K562 (cell line): ENCODE measurements at regions not wholly inside any gene's neighbourhood (a gene's known extent, or its start where the extent isn't known, plus 50 kb on each side); places are given as distances from the start of the nearest gene placed in this dataset.

Experiments
- ATAC-seq: fragments of 200-7000 bp; cut with Tn5 transposase; 3 replicates; pipeline ENCODE4 v1.9.1; 2020; ENCODE audit warnings: moderate library complexity
- BruUV-seq: library from RNA; stranded (reverse); fragments of 400-500 nt; replicated peaks from 2 replicates; lab custom pipeline; 2021; lab: Mats Ljungman, UMichigan
- CTCF ChIA-PET: fragments of 300-600 bp; formaldehyde crosslinking; extraction: SDS; loops from one replicate; lab custom pipeline; 2021; ENCODE audit warnings: low intra/inter-chr PET ratio; lab: Yijun Ruan, JAX
- POLR2A ChIA-PET: fragments of 300-600, 350-650 bp; sonication (Branson Sonifier 250); formaldehyde crosslinking; extraction: SDS; loops from one replicate; lab custom pipeline; 2021; ENCODE audit warnings: antibody characterized with exemption, inconsistent platforms; lab: Yijun Ruan, JAX
- DNase-seq, 4 experiments: peaks; one replicate each; pipeline versions ENCODE4 v3.0.0 to v3.0.0-alpha.2; 2011 to 2018; ENCODE audit warnings: low spot score in 3 of 4, mixed read lengths in 3 of 4; ENCODE audit errors: extremely low read depth in 1 of 4
- FAIRE-seq: peaks from 2 replicates; lab custom pipeline; 2011; peaks lifted over from hg19 to GRCh38; lab: Jason Lieb, UNC
- H2AFZ ChIP-seq: 2 replicates; pipeline ENCODE4 v1.6.0; 2011; ENCODE audit warnings: low read depth, low read length, control low read depth, inconsistent platforms
- H3K27ac ChIP-seq: fragments of 200-600 bp; 3 replicates; pipeline ENCODE4 v1.8.0; 2011; ENCODE audit warnings: low read depth, mild to moderate bottlenecking, control low read depth, inconsistent platforms, low read length, moderate library complexity, mixed read lengths; ENCODE audit errors: extremely low read depth
- H3K27me3 ChIP-seq, 2 experiments: fragments of 300-600 bp in 1 of 2; 2 replicates in 1 of 2; 3 replicates in 1 of 2; pipeline versions ENCODE4 v1.6.0 to v1.8.0; 2011; ENCODE audit warnings: inconsistent platforms in 2 of 2, low read length in 2 of 2, mild to moderate bottlenecking in 1 of 2, mixed read lengths in 1 of 2, moderate library complexity in 1 of 2; ENCODE audit not compliant: control insufficient read depth in 2 of 2, insufficient read depth in 2 of 2
- H3K36me3 ChIP-seq: fragments of 300-600 bp; 3 replicates; pipeline ENCODE4 v1.8.0; 2011; ENCODE audit warnings: mild to moderate bottlenecking, low read length, inconsistent platforms; ENCODE audit not compliant: control insufficient read depth, insufficient read depth
- H3K4me1 ChIP-seq, 2 experiments: fragments of 200-600 bp in 1 of 2; replicated peaks in 1 of 2; 2 replicates in 1 of 2; 3 replicates in 1 of 2; pipeline versions ENCODE4 v1.5.1 to v1.8.0; 2011; ENCODE audit warnings: inconsistent platforms in 2 of 2, low read length in 2 of 2, mild to moderate bottlenecking in 1 of 2, mixed read lengths in 1 of 2, moderate library complexity in 1 of 2; ENCODE audit not compliant: control insufficient read depth in 2 of 2, insufficient read depth in 2 of 2
- H3K4me2 ChIP-seq: 2 replicates; pipeline ENCODE4 v1.6.1; 2011; ENCODE audit warnings: low read length, control low read depth, inconsistent platforms, mixed read lengths; ENCODE audit not compliant: insufficient read depth
- H3K4me3 ChIP-seq: fragments of 200-600 bp; sonication (generic), shearing (Covaris generic); 2 replicates; pipeline ENCODE4 v1.5.1; 2016; ENCODE audit warnings: control low read depth, inconsistent platforms
- H3K79me2 ChIP-seq: fragments of 200-600 bp; 3 replicates; pipeline ENCODE4 v1.8.0; 2011; ENCODE audit warnings: low read length, inconsistent platforms; ENCODE audit not compliant: control insufficient read depth, insufficient read depth
- H3K9ac ChIP-seq, 2 experiments: 2 replicates each; pipeline versions ENCODE4 v1.6.0 to v1.6.1; 2011; ENCODE audit warnings: low read depth in 2 of 2, low read length in 2 of 2, control low read depth in 1 of 2, inconsistent platforms in 1 of 2, mild to moderate bottlenecking in 1 of 2, mixed read lengths in 1 of 2; ENCODE audit not compliant: insufficient read depth in 1 of 2
- H3K9me1 ChIP-seq: one replicate; pipeline ENCODE4 v1.6.0; 2011; ENCODE audit warnings: inconsistent platforms, mild to moderate bottlenecking, low read length, moderate library complexity; ENCODE audit not compliant: control insufficient read depth, insufficient read depth
- H3K9me3 ChIP-seq: replicated peaks from 2 replicates; pipeline ENCODE4 v1.5.1; 2011; ENCODE audit warnings: low read depth, low read length, inconsistent platforms; ENCODE audit not compliant: control insufficient read depth, insufficient read depth
- H4K20me1 ChIP-seq: replicated peaks from 2 replicates; pipeline ENCODE4 v1.6.1; 2011; ENCODE audit warnings: low read length, inconsistent platforms, mixed read lengths; ENCODE audit not compliant: control insufficient read depth, insufficient read depth
- C11orf30 ChIP-seq: fragments of 450-650 bp; IDR thresholded peaks from 2 replicates; pipeline ENCODE4 v1.6.1; 2016; ENCODE audit warnings: low read depth, mild to moderate bottlenecking
- CREBBP ChIP-seq: IDR thresholded peaks from one replicate; pipeline ENCODE4 v1.6.1; 2012; ENCODE audit warnings: low read depth, mild to moderate bottlenecking, control low read depth, inconsistent platforms, low read length
- FOXK2 ChIP-seq, 2 experiments: fragments of 450-650 bp; IDR thresholded peaks in 1 of 2; conservative IDR thresholded peaks in 1 of 2; 2 replicates each; pipeline ENCODE4 v1.6.1; 2016; ENCODE audit warnings: low read depth in 2 of 2, mild to moderate bottlenecking in 1 of 2
- FOXP1 ChIP-seq: sonication (generic); formaldehyde crosslinking; IDR thresholded peaks from 2 replicates; pipeline ENCODE4 v1.8.0; 2022; ENCODE audit warnings: mild to moderate bottlenecking, missing genetic modification reagents
- MAFF ChIP-seq: IDR thresholded peaks from 2 replicates; pipeline ENCODE4 v1.6.1; 2012; ENCODE audit warnings: low read length, improper control_type of control experiment
- NR3C1 ChIP-seq: sonication (generic); formaldehyde crosslinking; IDR thresholded peaks from 2 replicates; pipeline ENCODE4 v1.8.1; 2022; ENCODE audit warnings: missing genetic modification reagents
- PTBP1 ChIP-seq: fragments of 200-400 bp; formaldehyde crosslinking; IDR thresholded peaks from 2 replicates; pipeline ENCODE4 v1.6.1; 2017; ENCODE audit warnings: low read depth, low read length
- TRIM24 ChIP-seq, 2 experiments: fragments of 450-650 bp; IDR thresholded peaks; 2 replicates each; pipeline ENCODE4 v1.6.1; 2016
- ZFP36 ChIP-seq: fragments of 150-350 bp; IDR thresholded peaks from 2 replicates; pipeline ENCODE4 v1.6.1; 2018; ENCODE audit warnings: low read length, low read depth; ENCODE audit not compliant: partially characterized antibody
- ZNF316 ChIP-seq: fragments of 450-650 bp; IDR thresholded peaks from 2 replicates; pipeline ENCODE4 v1.6.1; 2016
- ZNF407 ChIP-seq: fragments of 450-650 bp; IDR thresholded peaks from 2 replicates; pipeline ENCODE4 v1.6.1; 2016; ENCODE audit warnings: low read depth
- ZNF644 ChIP-seq: fragments of 200-800 bp; sonication (Bioruptor generic); IDR thresholded peaks from 2 replicates; pipeline ENCODE4 v1.6.1; 2016; ENCODE audit warnings: low read depth, missing genetic modification characterization, missing compliant biosample characterization
- WGBS: fragments of 100-300 bp; shearing (Covaris generic); methylation state at CpG from one replicate; pipeline ENCODE4 v1.1.6; 2016; ENCODE audit warnings: low coverage, mixed read lengths; ENCODE audit not compliant: insufficient coverage; ENCODE audit errors: missing lambda C conversion rate; 5-methylcytosine and 5-hydroxymethylcytosine counted together
- in situ Hi-C: fragments of 300-500 bp; cut with MboI; formaldehyde crosslinking; loops from 4 replicates; pipeline ENCODE4 v1.15.0; 2018; ENCODE audit warnings: inconsistent platforms, mixed read lengths
- intact Hi-C: fragments of 100-400 bp; cut with micrococcal nuclease; formaldehyde crosslinking; loops from 2 replicates; pipeline ENCODE4 v1.14.2; 2022
- TF ChIP-seq, protein P1 (sequence below): fragments of 250-450 bp; sonication (Bioruptor Pico); IDR thresholded peaks from 2 replicates; pipeline ENCODE4 v1.4.0; 2020; ENCODE audit warnings: mild to moderate bottlenecking, moderate library complexity, borderline replicate concordance

DNA sequence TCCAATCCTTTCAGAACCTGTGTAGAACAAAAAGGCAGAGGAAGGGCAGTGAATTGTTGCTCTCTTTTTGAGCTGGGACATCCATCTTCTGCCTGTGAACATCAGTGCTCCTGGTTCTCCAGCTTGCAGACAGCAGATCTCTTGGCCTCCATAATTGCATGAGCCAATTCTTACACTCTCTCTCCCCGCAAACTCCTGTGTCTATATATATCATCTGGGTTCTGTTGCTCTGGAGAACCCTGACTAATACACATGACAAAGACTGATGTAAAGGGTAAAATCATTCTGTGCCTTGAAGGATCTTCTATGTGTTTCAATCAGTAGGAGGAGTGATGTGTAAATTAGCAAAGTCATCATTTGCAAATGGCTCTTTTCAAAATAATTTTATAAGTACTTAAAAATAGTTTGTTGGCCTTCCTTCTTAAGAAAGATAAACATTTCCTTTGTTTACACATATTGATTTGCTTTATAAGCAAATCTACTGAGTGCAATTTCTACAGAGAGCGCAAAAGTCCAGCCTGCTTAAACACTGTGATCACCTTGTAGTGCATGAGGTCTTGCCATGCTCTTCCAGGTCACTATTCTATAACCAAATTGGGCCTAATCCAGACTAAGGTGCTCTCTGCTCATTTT lies 154.9 kb upstream of the ANKRD28 start:
- Histone ChIP-seq H3K36me3 (no peaks in the 10 kb centered on the region), H3K27ac (no peak overlapping the region), H3K9me1 (no peaks in the 10 kb centered on the region), H4K20me1 (no peaks in the 10 kb centered on the region), H3K9ac (no peak overlapping the region), H3K4me1 (no peaks in the 10 kb centered on the region), H2AFZ (no peak overlapping the region), H3K9me3 (no peaks in the 10 kb centered on the region), H3K4me3 (no peak overlapping the region), H3K79me2 (no peaks in the 10 kb centered on the region), H3K27me3 (peaks cover 4 to 19% of the 10 kb centered on the region in 2 experiments; a peak in 4 of 5 replicates), H3K4me2 (no peak overlapping the region)
- ChIA-PET POLR2A (interaction anchor here (1.0 kb wide), 1 partner anchor 351 kb away, joined by 3 read pairs; the partner anchor contains the start of genes BTD and HACL1), CTCF (no interaction called here)
- WGBS = 2% methylated on average over 2 of the region's 2 CpGs
- DNase-seq (no peak), FAIRE-seq (no peak), ATAC-seq (no peak)
- BruUV-seq = no TSS peak
- intact Hi-C loops (no loop called here), in situ Hi-C loops (no loop called here)
- TF ChIP-seq FOXK2 (conservative IDR thresholded peaks at IDR 0.05 in 1 of 2, IDR thresholded peaks at IDR 0.05 in 1 of 2; ENCODE audit: low read depth in 2 of 2) = no peak
- TF ChIP-seq ZNF316 = peak; percentile 74
- TF ChIP-seq CREBBP = no peak
- TF ChIP-seq PTBP1 = no peak
- TF ChIP-seq C11orf30 = peak; percentile 55; the same call in 1 of the 2 replicates
- no peak for TF ChIP-seq ZFP36
- TF ChIP-seq, protein P1, sequence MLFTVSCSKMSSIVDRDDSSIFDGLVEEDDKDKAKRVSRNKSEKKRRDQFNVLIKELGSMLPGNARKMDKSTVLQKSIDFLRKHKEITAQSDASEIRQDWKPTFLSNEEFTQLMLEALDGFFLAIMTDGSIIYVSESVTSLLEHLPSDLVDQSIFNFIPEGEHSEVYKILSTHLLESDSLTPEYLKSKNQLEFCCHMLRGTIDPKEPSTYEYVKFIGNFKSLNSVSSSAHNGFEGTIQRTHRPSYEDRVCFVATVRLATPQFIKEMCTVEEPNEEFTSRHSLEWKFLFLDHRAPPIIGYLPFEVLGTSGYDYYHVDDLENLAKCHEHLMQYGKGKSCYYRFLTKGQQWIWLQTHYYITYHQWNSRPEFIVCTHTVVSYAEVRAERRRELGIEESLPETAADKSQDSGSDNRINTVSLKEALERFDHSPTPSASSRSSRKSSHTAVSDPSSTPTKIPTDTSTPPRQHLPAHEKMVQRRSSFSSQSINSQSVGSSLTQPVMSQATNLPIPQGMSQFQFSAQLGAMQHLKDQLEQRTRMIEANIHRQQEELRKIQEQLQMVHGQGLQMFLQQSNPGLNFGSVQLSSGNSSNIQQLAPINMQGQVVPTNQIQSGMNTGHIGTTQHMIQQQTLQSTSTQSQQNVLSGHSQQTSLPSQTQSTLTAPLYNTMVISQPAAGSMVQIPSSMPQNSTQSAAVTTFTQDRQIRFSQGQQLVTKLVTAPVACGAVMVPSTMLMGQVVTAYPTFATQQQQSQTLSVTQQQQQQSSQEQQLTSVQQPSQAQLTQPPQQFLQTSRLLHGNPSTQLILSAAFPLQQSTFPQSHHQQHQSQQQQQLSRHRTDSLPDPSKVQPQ (CRISPR knock-in tag) = no peak
- peak; percentile 26; the same call in 1 of the 2 replicates for TF ChIP-seq MAFF
- TF ChIP-seq ZNF407 = no peak
- TF ChIP-seq TRIM24 (IDR thresholded peaks at IDR 0.05) = no peak
- TF ChIP-seq NR3C1 = no peak
- TF ChIP-seq FOXP1 (CRISPR knock-in tag) = no peak
- TF ChIP-seq ZNF644 = no peak
